ENCODE measurements at regions not wholly inside any gene's neighbourhood (a gene's known extent, or its start where the extent isn't known, plus 50 kb on each side); places are given as distances from the start of the nearest gene placed in this dataset.

DNA sequence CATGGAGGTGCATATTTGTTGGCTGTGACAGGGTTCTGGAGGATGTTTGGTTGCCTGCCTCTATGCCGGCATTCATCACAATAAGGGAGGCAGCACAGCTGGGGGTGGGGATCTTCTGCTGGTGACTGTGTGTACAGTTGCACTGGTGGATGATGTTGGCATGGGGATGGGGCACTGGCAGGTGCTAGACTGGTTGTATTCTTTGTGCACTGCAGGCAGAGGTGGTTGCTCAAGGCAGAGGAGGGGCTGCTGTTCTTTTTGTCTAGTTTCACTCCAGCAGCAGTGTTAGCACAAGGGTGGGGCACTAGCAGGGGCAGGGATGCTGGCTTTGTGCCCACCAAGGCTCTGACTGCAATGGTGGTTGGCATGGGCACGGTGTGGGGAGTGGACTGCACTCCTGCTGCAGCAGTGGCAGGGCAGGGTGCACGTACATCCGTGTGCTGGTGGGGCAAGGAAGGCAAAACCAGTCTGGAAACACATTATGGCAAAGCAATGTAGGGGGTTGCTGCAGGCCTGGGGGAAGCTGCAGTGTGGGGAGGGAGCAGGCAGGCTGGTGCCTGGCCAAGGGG, 69.3 kb downstream of the ISOC1 start:
- DNase-seq (ENCODE audit: low read depth), result no peak
- no peaks in the 10 kb centered on the region for H3K27me3 ChIP-seq (replicated peaks; ENCODE audit: control insufficient read depth, insufficient read depth, low read length)
- peaks cover 14% of the 10 kb centered on the region for H3K9me3 ChIP-seq (ENCODE audit: control insufficient read depth, low read length)
- no peak overlapping the region for H3K4me3 ChIP-seq (ENCODE audit: low read length)
- H3K36me3 ChIP-seq (ENCODE audit: control insufficient read depth, insufficient read depth, low read length, severe bottlenecking), result no peaks in the 10 kb centered on the region
- H3K4me1 ChIP-seq (ENCODE audit: control insufficient read depth, insufficient read depth, low read length), result no peaks in the 10 kb centered on the region
- H3K9ac ChIP-seq (ENCODE audit: low read length), result no peak overlapping the region

DNA sequence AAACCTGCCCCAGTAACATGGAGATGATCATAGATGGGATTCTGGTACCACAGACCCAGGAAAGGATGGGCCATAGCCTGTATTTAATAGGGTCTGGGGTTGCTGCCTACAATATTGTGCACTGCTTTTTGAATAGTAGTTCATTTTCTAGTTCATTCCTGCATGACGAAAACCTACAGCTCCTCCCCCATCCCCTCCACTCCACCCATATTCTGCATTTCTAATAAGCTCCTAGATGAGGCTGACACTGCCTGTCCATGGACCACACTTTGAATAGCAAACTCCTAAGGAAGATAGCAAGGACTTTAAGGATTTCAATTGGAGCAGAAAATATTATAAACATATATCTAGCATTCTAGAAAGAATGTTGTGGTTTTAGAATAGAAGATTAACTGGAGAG, 75.5 kb downstream of the ISOC1 start:
- H3K27me3 ChIP-seq (replicated peaks; ENCODE audit: control insufficient read depth, insufficient read depth, low read length), result no peaks in the 10 kb centered on the region
- H3K36me3 ChIP-seq (ENCODE audit: control insufficient read depth, insufficient read depth, low read length, severe bottlenecking), result no peaks in the 10 kb centered on the region
- no peak overlapping the region for H3K9ac ChIP-seq (ENCODE audit: low read length)
- no peaks in the 10 kb centered on the region for H3K9me3 ChIP-seq (ENCODE audit: control insufficient read depth, low read length)
- peak; percentile 1 for DNase-seq (ENCODE audit: low read depth)
- H3K4me1 ChIP-seq (ENCODE audit: control insufficient read depth, insufficient read depth, low read length), result peaks cover 7% of the 10 kb centered on the region
- no peak overlapping the region for H3K4me3 ChIP-seq (ENCODE audit: low read length)

DNA sequence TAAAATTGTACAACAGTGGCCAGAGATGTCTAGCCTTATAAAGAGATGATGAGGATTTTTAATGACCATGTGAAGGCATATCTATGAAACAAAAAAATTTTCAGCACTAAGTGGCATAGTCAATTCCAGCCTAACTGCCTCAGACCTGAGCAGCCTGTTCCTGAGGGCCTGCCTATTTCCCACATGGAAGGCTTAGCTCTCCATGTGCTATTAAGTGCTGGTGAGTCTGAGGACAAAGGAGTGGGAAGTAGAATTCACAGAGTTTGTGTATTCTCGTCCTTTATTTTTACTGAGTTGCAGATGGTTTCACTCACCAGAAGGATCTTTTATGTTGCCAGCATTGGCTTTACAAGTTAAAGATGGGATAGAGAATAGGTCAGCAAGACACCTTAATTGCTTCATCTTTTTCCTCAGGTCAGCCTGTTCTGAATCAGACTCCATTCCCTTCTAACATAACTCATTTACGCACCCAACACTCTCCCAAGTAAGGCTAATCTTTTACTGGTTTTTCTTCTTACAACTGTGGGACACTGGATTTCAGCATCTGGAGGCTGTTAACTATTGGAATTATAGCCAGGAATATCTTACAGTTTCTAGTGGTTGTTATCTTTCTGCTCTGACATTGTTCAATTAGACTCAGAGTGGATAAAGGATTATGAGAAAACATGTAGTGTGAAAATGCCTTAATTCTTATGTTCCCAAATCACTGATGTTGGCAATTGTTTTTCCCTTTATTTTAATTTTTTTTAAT, 76.8 kb downstream of the ISOC1 start:
- Histone ChIP-seq H3K9me3 (ENCODE audit: control insufficient read depth, low read length) (no peaks in the 10 kb centered on the region), H3K9ac (ENCODE audit: low read length) (no peak overlapping the region), H3K4me1 (ENCODE audit: control insufficient read depth, insufficient read depth, low read length) (peaks cover 7% of the 10 kb centered on the region), H3K36me3 (ENCODE audit: control insufficient read depth, insufficient read depth, low read length, severe bottlenecking) (no peaks in the 10 kb centered on the region), H3K27me3 (replicated peaks; ENCODE audit: control insufficient read depth, insufficient read depth, low read length) (no peaks in the 10 kb centered on the region), H3K4me3 (ENCODE audit: low read length) (no peak overlapping the region)
- no peak for DNase-seq (ENCODE audit: low read depth)

DNA sequence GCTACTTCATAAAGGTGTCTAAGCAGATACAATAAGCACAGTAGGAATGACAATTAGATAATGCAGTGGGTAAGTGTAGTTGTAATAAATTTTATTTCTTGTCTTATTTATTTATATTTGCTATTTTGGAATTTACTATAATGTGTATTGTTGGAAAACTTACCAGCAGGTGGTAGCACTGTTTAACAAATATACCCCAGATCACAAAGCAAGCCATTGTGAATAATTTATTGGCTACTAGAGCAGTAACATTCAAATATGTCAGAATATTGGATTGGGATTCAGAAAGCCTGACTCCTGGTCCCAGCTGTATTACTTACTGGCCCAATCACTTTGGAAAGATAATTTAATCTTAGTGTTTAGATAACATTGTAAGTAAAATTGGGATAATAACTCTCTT, 78.0 kb downstream of the ISOC1 start:
- Histone ChIP-seq H3K36me3 (ENCODE audit: control insufficient read depth, insufficient read depth, low read length, severe bottlenecking) (no peaks in the 10 kb centered on the region), H3K9me3 (ENCODE audit: control insufficient read depth, low read length) (no peaks in the 10 kb centered on the region), H3K9ac (ENCODE audit: low read length) (no peak overlapping the region), H3K4me3 (ENCODE audit: low read length) (no peak overlapping the region), H3K4me1 (ENCODE audit: control insufficient read depth, insufficient read depth, low read length) (peaks cover 7% of the 10 kb centered on the region), H3K27me3 (replicated peaks; ENCODE audit: control insufficient read depth, insufficient read depth, low read length) (no peaks in the 10 kb centered on the region)
- peak; percentile 66 for DNase-seq (ENCODE audit: low read depth)

DNA sequence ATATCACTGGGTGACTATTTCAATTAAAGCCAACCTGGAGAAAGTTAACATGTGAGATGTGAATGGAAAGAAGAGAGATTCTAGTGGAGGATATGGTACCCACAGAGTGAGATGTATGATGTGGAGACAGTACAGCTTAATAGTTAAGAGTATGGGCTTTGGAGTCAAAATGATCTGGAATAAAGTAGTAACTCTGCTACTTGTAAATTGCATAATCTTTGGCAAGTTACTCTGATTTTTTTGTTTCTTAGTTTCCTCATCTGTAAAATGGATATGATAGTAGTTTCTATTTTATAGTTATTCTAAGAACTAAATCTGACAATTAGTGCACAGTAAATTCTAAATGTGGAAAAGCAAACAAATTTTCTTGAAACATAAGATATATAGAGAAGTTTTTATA, 79.2 kb downstream of the ISOC1 start:
- Histone ChIP-seq H3K27me3 (replicated peaks; ENCODE audit: control insufficient read depth, insufficient read depth, low read length) (no peaks in the 10 kb centered on the region), H3K9me3 (ENCODE audit: control insufficient read depth, low read length) (no peaks in the 10 kb centered on the region), H3K36me3 (ENCODE audit: control insufficient read depth, insufficient read depth, low read length, severe bottlenecking) (no peaks in the 10 kb centered on the region), H3K4me3 (ENCODE audit: low read length) (no peak overlapping the region), H3K9ac (ENCODE audit: low read length) (no peak overlapping the region), H3K4me1 (ENCODE audit: control insufficient read depth, insufficient read depth, low read length) (peaks cover 7% of the 10 kb centered on the region)
- no peak for DNase-seq (ENCODE audit: low read depth)

DNA sequence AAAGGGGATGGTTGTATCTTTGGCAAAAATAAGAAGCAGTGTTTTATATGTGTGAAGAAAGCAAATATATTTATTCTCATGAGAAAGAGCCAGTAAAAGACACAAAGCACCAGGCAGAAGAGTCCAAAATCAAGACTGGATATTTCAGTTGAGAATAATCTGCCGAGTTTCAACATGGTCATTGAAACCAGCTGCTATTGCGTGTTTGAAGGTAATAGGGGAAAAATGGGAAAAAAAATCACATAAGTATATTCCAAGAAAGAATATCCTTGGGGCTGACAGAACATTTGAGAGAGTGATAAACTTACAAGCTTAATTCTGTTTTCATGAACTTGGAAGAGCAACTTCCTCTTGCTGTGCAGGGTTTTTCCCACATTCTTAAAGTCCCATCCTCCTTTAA, 79.9 kb downstream of the ISOC1 start:
- DNase-seq (ENCODE audit: low read depth), result no peak
- Histone ChIP-seq H3K9ac (ENCODE audit: low read length) (no peak overlapping the region), H3K4me3 (ENCODE audit: low read length) (no peak overlapping the region), H3K36me3 (ENCODE audit: control insufficient read depth, insufficient read depth, low read length, severe bottlenecking) (no peaks in the 10 kb centered on the region), H3K9me3 (ENCODE audit: control insufficient read depth, low read length) (no peaks in the 10 kb centered on the region), H3K27me3 (replicated peaks; ENCODE audit: control insufficient read depth, insufficient read depth, low read length) (no peaks in the 10 kb centered on the region), H3K4me1 (ENCODE audit: control insufficient read depth, insufficient read depth, low read length) (peaks cover 7% of the 10 kb centered on the region)

DNA sequence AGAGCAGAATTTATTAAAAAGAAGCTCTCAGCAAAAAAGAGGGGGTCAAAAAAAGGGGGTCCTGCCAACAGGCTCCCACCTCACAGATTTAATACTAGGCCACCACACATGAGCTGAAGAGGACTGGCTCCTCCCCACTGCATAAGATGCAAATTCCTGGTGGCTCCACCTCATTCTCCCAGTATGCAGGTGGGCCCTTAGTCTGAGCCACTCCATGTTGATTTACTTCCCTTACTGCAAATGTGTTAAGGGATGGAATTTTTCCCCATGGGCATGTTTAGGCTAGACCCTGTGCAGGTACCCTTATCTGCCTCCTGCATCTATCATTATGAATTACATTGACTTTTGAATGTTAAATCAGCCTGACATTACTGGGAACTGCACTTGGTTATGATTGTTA, 82.9 kb downstream of the ISOC1 start:
- H3K9ac ChIP-seq (ENCODE audit: low read length), result no peak overlapping the region
- no peaks in the 10 kb centered on the region for H3K9me3 ChIP-seq (ENCODE audit: control insufficient read depth, low read length)
- H3K36me3 ChIP-seq (ENCODE audit: control insufficient read depth, insufficient read depth, low read length, severe bottlenecking), result no peaks in the 10 kb centered on the region
- no peak for DNase-seq (ENCODE audit: low read depth)
- peaks cover 7% of the 10 kb centered on the region for H3K4me1 ChIP-seq (ENCODE audit: control insufficient read depth, insufficient read depth, low read length)
- no peak overlapping the region for H3K4me3 ChIP-seq (ENCODE audit: low read length)
- H3K27me3 ChIP-seq (replicated peaks; ENCODE audit: control insufficient read depth, insufficient read depth, low read length), result no peaks in the 10 kb centered on the region

DNA sequence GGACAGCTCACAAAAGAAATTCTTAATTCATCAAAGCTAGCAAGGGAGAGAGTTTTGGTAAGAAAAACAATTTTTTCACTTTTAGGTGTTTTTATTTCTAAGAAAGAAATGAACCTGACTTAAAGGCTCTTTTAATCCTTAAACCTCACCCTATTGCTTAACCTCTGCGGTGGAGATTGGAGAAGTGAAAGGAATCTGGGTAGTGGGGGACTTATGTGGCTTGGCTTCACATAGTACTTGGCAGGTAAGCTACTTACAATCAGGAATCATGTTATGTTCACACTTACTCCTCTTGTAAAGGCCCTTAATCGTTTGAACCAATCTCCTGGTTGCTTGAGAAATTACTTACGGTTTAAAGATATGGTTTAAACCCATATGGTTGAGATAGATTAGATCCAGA, 104.8 kb downstream of the ISOC1 start:
- no peak overlapping the region for H3K9ac ChIP-seq (ENCODE audit: low read length)
- no peaks in the 10 kb centered on the region for H3K36me3 ChIP-seq (ENCODE audit: control insufficient read depth, insufficient read depth, low read length, severe bottlenecking)
- H3K4me1 ChIP-seq (ENCODE audit: control insufficient read depth, insufficient read depth, low read length), result no peaks in the 10 kb centered on the region
- peaks cover 4% of the 10 kb centered on the region for H3K9me3 ChIP-seq (ENCODE audit: control insufficient read depth, low read length)
- DNase-seq (ENCODE audit: low read depth), result no peak
- no peaks in the 10 kb centered on the region for H3K27me3 ChIP-seq (replicated peaks; ENCODE audit: control insufficient read depth, insufficient read depth, low read length)
- no peak overlapping the region for H3K4me3 ChIP-seq (ENCODE audit: low read length)

DNA sequence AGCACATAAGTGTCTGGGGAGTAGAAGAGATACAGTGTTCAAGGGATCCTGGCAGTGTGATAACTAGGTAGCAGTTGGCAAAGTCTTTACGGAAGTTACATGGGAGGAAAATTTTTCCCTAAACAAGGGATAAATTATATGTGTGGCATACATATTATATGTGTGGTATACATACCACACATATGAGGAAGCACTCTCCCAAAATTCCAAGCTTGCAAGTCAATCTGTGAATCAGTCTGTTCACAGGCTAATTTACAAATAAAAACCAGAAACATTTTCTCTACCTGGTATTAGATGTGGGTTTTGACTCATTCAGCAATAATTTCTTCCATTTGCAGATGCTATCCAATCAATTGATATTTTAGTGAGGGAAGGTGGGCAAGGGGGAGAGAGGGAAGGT, 110.0 kb downstream of the ISOC1 start:
- Histone ChIP-seq H3K9me3 (ENCODE audit: control insufficient read depth, low read length) (no peaks in the 10 kb centered on the region), H3K36me3 (ENCODE audit: control insufficient read depth, insufficient read depth, low read length, severe bottlenecking) (no peaks in the 10 kb centered on the region), H3K4me1 (ENCODE audit: control insufficient read depth, insufficient read depth, low read length) (no peaks in the 10 kb centered on the region), H3K9ac (ENCODE audit: low read length) (no peak overlapping the region), H3K4me3 (ENCODE audit: low read length) (no peak overlapping the region), H3K27me3 (replicated peaks; ENCODE audit: control insufficient read depth, insufficient read depth, low read length) (no peaks in the 10 kb centered on the region)
- peak; percentile 0 for DNase-seq (ENCODE audit: low read depth)

DNA sequence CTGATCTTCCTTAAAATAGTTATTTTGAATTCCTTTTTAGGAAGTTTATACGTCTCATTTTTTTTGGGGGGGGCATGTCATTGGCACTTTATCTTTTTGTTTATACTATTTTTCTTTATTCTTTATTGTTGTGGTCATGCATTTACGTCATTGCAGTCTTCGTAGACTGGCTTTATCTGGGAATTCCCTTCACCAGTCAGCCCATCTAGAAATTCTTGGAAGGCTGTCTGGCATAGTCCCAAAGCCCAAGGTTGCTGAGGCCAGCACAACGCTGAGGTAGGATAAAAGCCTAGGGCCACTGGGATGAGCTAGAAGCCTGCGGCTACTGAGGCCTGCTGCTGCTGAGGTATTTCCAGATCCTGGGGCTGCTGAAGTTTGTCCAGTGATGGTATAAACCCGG, 121.5 kb downstream of the ISOC1 start:
- Histone ChIP-seq H3K9ac (ENCODE audit: low read length) (no peak overlapping the region), H3K27me3 (replicated peaks; ENCODE audit: control insufficient read depth, insufficient read depth, low read length) (no peaks in the 10 kb centered on the region), H3K4me3 (ENCODE audit: low read length) (no peak overlapping the region), H3K36me3 (ENCODE audit: control insufficient read depth, insufficient read depth, low read length, severe bottlenecking) (no peaks in the 10 kb centered on the region), H3K4me1 (ENCODE audit: control insufficient read depth, insufficient read depth, low read length) (no peaks in the 10 kb centered on the region), H3K9me3 (ENCODE audit: control insufficient read depth, low read length) (peaks cover 7% of the 10 kb centered on the region)
- no peak for DNase-seq (ENCODE audit: low read depth)

DNA sequence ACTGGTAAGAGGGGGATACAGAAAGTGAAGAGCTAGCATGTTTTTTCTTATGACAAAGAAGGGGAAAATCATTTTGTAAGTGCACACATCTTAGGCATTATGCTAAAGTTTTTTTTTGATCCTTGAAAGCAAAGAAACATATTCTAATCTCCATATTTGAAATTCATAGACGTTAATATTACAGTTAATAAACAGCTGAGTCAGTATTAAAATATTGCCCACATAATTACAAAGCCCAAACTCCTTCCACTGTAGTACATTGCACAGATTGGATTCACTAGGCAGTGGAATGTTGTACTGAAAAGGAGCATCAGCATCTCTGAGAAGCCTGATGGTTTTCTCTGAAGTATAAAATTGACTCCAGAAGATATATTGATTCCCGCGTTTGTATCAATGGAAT, 122.6 kb downstream of the ISOC1 start:
- Histone ChIP-seq H3K9me3 (ENCODE audit: control insufficient read depth, low read length) (peaks cover 7% of the 10 kb centered on the region), H3K27me3 (replicated peaks; ENCODE audit: control insufficient read depth, insufficient read depth, low read length) (no peaks in the 10 kb centered on the region), H3K9ac (ENCODE audit: low read length) (no peak overlapping the region), H3K36me3 (ENCODE audit: control insufficient read depth, insufficient read depth, low read length, severe bottlenecking) (no peaks in the 10 kb centered on the region), H3K4me3 (ENCODE audit: low read length) (no peak overlapping the region), H3K4me1 (ENCODE audit: control insufficient read depth, insufficient read depth, low read length) (no peaks in the 10 kb centered on the region)
- no peak for DNase-seq (ENCODE audit: low read depth)

DNA sequence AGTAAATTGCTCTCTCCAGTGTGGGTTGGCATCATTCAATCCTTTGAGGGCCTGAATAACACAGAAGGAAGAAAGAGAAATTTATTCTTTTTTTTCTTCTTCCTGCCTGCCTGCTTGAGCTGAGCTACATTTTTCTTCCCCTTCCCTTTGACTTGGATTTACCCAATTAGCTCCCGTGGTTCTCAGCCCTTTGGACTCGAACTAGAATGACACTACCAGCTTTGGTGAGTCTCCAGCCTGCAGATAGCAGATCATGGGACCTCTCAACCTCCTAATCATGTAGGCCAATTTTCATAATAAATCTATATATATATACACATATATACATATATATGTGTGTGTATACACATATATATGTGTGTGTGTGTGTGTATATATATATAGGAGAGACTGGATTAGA, 128.6 kb downstream of the ISOC1 start:
- Histone ChIP-seq H3K9ac (ENCODE audit: low read length) (no peak overlapping the region), H3K36me3 (ENCODE audit: control insufficient read depth, insufficient read depth, low read length, severe bottlenecking) (no peaks in the 10 kb centered on the region), H3K4me3 (ENCODE audit: low read length) (no peak overlapping the region), H3K4me1 (ENCODE audit: control insufficient read depth, insufficient read depth, low read length) (no peaks in the 10 kb centered on the region), H3K27me3 (replicated peaks; ENCODE audit: control insufficient read depth, insufficient read depth, low read length) (no peaks in the 10 kb centered on the region), H3K9me3 (ENCODE audit: control insufficient read depth, low read length) (no peaks in the 10 kb centered on the region)
- DNase-seq (ENCODE audit: low read depth), result no peak
